GM12875 (cell line): ENCODE measurements at regions not wholly inside any gene's neighbourhood (a gene's known extent, or its start where the extent isn't known, plus 50 kb on each side); places are given as distances from the start of the nearest gene placed in this dataset.

Experiments
- H3K4me3 ChIP-seq: one replicate; pipeline ENCODE4 v1.5.1; 2011; ENCODE audit warnings: low read depth, low read length, control low read depth
- CTCF ChIP-seq: IDR thresholded peaks from 2 replicates; pipeline ENCODE4 v1.5.1; 2011; ENCODE audit warnings: low read depth, mild to moderate bottlenecking, control low read depth, inconsistent platforms, low read length, moderate library complexity, borderline replicate concordance; ENCODE audit not compliant: insufficient read depth

DNA sequence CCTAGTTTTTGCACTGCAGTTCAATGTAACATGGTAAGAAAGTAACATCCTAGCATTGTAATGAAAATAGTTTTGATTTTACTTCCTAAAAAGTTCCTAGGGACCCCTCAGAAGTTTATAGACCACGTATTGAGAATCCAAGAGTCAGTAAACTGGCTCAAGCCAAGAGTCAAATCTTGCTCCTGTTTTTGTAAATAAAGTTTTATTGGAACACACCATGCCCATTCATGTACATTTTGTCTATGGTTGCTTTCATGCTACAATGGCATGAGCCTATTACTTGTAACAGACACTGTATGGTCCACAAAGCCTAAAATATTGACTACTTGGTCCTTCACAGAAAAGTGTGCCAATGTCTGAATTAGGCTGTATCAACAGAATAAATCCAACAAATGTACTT lies 301.0 kb downstream of the LMO4 start:
- TF ChIP-seq CTCF: no peak
- H3K4me3 ChIP-seq: no peak overlapping the region

DNA sequence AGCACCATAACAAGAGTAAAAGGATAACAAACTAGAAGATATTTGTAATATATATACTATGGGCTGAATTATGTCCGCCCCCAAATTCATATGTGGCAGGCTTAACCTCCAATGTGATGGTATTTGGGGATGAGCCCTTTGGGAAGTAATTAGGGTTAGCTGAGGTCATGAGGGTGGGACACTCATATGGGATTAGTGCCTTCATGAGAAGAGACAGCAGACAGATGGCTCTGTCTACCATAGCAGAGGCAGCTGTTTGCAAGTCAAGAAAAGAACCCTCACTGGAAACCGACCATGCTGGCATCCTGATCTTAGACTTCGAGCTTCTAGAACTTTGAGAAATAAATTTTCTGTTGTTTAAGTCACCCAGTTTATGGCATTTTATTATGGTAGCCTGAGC lies 303.6 kb downstream of the LMO4 start:
- TF ChIP-seq CTCF: no peak
- no peak overlapping the region for H3K4me3 ChIP-seq

GRCh38 chr1:87636198-87636892 lies 307.7 kb downstream of the LMO4 start:
- TF ChIP-seq CTCF: no peak

DNA sequence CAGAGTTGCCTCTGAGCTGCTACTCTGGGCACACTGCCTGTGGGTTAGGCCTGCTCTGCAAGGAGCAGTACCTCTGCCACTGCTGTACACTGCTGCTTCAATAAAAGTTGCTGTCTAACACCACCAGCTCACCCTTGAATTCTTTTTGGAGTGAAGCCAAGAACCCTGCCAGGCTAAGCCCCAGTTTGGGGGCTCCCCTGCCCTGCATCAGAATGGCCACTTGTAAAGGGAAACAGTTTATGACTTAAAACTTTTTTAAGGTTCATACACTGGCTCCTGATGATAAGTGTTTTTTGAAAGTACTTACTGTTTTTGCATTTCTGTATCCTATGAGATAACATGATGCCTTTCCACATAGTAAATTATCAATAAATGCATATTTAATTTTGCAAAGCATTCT lies 310.0 kb downstream of the LMO4 start:
- no peak overlapping the region for H3K4me3 ChIP-seq
- TF ChIP-seq CTCF: no peak

More at GRCh38 chr1:87636198-87636892, 307.7 kb downstream of the LMO4 start:
- H3K4me3 ChIP-seq: no peak overlapping the region

DNA sequence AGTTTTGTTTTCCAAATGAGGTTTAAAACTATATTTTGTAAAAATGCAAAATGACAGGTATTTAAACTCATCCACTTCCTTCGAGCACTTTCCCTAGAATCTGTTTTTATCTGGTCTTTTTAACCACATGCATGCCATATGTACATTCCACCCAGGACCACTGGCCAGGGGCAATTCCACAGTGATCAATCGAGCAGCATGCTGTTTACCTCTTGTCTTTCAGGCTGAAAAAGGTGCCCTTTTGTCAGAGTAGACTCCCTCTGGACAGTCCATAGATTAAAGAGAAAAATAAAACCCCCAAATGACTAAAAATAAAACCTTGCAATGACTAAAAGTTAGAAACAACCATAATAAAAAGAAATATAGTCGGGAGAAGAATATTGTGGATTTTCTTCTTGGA lies 313.3 kb downstream of the LMO4 start:
- no peak overlapping the region for H3K4me3 ChIP-seq
- TF ChIP-seq CTCF: no peak

DNA sequence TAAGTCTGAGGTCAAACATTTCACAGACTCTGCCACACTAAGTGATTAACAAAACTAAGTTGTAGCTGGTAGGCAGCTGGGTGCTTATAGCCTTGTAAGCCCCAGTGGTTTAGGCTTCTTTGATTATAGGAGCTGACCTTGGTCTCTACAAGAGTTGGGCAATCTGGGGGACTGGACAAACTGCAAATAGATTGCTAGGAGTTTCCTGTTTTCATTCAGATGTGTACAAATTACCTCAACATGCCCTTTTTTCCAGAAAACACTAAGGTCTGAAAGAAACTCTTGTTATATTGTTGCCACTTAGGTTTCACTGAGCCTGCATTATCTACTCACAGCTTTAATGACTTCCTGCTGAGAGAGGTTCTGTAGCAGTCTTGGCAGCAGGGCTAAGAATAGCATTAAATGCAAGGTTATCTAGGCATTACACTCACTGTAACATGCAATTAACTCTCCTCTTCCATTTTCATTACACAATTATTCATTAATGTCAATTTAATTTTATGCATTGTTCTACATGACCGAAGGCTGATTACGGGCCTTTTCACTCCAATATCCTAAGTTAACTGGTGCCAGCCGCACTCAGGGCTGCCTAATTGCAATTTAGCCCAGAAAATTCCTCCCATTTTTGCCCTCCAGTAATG lies 314.0 kb downstream of the LMO4 start:
- TF ChIP-seq CTCF: no peak

DNA sequence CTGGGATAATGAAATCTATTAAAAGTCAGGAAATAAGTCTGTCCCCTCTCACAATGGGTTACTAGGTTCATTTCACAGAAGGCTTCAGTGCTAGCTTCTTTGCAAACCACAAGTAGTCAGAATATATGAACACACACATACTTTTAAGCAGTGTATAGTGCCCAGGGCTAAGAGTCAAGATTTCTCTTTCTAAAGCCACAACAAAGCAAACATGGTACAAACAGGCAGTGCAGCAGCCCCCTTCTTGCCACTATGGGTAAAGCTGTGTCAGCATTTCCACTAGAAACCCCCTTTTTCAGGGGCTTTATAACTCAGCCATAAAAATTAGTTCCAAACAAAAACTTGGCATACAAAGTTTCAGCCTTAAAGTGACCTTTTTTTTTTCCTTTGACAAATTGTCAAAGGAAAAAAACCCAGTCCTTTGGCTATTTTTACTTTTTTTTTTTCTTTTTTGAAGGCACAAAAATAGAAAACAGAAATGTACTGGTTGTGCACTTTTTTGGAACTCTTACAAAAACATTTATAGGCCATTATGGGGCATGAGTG lies 315.4 kb downstream of the LMO4 start:
- no peak overlapping the region for H3K4me3 ChIP-seq
- no peak for TF ChIP-seq CTCF

More for the DNA sequence above, 314.0 kb downstream of the LMO4 start:
- H3K4me3 ChIP-seq: no peak overlapping the region
